Kidney capillary endothelial cell (primary cell): ENCODE measurements at regions not wholly inside any gene's neighbourhood (a gene's known extent, or its start where the extent isn't known, plus 50 kb on each side); places are given as distances from the start of the nearest gene placed in this dataset.
"Not testable (repeated sequence)": the region's sequence is repeated elsewhere in the genome, so short reads cannot be mapped to it uniquely, and the experiment has no call there.

Source experiments
- DNase-seq: peaks from one replicate; pipeline ENCODE4 v3.0.0-alpha.2; 2018; ENCODE audit warnings: low spot score

DNA sequence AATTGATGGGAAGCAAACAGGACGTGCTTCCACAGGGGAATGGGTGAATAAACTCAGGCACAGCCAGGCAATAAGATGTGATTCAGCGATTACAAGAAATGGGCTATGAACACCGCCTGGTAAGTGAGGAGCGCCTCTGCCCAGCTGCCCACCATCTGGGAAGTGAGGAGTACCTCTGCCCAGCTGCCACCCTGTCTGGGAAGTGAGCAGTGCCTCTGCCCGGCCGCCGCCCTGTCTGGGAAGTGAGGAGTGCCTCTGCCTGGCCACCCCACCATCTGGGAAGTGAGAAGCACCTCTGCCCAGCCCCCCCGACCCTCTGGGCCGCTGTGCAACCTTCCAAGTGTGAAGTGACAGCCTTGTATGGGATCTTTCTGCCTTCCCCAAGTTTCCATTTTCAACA lies 73.2 kb upstream of the PRR5 start:
- no peak for DNase-seq

GRCh38 chr22:44628273-44628672 lies 73.7 kb upstream of the PRR5 start:
- no peak for DNase-seq

- no peak for DNase-seq
These were observed 74.4 kb upstream of the PRR5 start for GRCh38 chr22:44627521-44628139.

DNA sequence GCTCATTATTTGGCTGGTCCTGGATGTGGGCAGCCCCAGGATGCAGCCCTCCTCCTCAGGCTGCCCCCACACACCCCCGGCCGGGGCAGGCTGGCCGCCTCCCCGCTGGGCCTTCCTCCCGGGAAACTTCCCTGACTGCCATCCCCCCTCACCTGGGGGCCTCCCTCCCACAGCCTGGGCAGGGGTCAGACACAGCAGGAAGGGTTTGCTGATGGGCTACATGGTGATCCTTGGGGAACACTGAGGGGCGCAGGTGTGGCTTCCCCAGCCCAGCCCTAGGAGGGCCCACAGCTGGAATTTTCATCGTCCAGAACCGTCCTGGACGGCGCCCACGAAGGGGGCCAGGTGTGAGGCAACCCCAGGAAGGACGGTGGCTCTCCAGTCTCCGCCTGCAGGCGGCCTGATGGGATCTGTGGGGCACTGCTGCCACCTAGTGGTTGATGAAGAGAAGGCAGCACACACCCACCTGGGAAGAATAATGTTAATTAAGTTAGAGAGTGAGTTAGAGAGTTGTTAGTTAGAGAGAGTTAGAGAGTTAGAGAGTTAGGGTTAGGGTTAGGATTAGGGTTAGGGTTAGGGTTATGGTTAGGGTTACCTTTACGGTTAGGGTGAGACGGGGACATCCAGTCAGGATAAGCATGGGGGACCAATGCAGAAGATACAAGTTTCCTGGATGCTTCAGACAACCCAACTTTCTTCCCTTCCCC lies 75.9 kb upstream of the PRR5 start:
- peak; percentile 58 for DNase-seq

- DNase-seq = no peak
These were observed 76.6 kb upstream of the PRR5 start for GRCh38 chr22:44625421-44625760.

- DNase-seq = no peak
These were observed 77.1 kb upstream of the PRR5 start for GRCh38 chr22:44624689-44625420.

DNA sequence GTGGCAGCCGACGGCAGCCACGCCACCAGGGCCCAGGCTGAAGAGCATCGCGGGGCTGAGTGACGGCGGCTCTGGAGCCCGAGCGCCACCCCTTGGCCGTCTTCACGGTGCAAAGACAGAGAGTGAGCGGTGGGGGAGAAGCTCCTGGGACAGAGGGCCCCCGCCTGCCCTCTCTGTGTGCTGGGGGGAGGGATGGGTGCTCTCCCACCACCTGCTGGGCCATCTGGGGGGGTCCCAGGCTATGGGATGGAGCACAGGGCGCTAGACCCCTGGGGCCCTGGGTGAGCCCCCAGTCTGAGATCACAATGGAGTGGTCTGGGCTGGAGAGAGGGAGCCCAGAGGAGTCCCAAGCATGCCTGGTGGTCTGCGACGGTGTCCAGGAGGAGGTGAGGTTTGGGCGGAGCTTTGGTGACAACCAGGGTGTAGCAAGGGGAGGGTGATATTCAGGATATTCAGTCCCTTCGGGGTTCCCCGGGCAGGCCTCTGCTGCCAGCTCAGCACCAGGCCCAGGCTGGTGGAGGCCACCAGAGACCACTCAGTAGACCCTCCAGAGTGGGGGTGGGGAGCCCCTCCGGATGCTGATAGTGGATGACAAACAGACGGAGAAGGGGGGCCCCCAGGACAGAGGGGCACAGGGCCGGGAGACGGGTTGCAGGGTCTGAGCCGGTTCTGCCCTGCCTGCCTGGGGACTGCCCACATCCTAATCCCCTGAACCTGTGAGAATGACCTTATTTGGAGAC lies 78.1 kb upstream of the PRR5 start:
- DNase-seq = peak; percentile 53

DNA sequence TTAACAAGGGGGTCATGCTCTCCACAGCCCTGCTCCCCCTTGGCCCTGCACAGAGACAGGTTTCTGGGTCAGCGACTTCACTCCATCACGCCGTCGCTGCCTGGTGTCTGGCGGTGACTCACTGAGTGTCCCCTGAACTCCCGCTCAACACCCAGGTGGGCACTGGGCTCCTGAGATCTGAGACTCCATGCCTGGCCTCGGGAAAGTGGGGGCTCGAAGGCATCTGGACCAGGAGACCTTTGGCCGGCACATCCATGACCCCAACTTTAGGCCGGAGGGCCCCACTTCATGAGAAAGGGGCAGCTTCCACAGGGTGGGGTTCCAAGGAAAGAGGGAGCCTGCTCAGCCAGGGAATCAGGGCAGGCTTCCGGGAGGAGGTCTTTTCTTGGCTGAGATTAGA lies 79.3 kb upstream of the PRR5 start:
- DNase-seq = no peak

GRCh38 chr22:44622147-44622427 lies 79.9 kb upstream of the PRR5 start:
- DNase-seq = no peak

DNA sequence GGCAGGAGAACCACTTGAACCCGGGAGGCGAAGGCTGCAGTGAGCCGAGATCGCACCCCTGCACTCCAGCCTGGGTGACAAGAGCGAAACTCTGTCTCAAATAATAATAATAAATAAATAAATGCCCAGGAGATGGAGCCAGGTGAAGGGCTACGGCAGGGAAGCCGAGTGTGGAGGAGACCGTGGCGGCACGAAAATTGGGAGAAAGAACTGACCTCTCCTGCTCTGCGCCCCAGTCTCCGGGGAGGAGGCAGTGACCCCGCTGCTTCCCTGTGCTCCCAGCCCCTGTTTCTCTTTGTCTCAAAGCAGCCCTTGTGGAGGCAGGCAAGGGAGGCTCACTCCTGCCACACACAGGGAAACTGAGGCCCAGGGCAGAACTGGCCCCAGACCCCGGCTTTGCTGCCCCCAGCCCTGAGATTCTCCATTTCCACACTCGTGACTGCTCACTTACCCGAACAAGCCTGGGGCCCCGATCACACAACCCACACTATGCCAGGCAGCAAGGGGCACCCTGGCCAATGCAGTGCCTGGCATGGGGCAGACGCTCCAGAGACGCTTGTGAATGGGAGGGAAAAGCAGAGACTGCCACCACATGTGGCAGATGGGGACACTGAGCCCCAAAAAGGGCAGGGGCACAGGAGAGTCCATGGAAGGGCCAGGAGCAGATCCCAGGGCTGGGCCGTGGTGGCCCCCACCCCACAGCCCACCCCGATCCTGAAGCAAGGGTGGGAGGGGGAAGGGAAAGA lies 80.4 kb upstream of the PRR5 start:
- DNase-seq = no peak

GRCh38 chr22:44620841-44621257 lies 81.2 kb upstream of the PRR5 start:
- no peak for DNase-seq

DNA sequence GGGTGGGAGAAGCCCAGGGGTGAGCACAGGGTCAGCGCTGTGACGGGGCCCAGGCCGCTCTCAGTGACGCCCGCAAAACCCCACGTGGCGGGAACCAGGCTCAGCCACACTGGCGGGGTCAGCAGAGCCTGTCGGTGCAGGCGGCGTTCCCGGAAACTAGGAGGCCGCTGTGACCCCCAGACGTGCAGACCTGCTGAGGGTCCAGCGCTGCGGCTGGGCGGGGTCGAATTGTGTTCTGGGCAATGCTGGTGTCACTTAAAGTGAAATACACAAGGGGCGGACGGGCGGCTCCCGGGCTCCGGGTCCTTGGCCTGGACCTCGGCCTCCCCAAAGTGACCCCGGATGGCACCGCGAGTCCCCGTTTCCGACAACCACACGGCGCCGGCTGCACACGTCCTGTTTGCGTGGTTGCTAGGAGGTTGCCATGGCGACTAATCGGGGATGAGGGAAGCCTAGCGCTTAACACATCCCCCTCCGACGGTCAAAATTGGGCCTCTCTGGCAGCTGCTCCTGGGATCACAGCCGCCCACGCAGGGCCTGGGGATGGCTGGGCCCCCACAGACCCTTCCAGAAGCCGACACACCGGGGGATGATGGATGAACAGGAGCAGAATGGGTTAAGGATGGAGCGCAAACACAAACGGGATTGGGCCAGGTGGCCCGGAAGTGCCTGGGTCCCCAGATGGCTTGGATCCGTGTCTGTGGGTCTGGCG lies 81.7 kb upstream of the PRR5 start:
- DNase-seq = peak; percentile 89

GRCh38 chr22:44619560-44620128 lies 82.4 kb upstream of the PRR5 start:
- not testable (repeated sequence) for DNase-seq

- DNase-seq = not testable (repeated sequence)
These were observed 83.1 kb upstream of the PRR5 start for GRCh38 chr22:44618910-44619309.

DNA sequence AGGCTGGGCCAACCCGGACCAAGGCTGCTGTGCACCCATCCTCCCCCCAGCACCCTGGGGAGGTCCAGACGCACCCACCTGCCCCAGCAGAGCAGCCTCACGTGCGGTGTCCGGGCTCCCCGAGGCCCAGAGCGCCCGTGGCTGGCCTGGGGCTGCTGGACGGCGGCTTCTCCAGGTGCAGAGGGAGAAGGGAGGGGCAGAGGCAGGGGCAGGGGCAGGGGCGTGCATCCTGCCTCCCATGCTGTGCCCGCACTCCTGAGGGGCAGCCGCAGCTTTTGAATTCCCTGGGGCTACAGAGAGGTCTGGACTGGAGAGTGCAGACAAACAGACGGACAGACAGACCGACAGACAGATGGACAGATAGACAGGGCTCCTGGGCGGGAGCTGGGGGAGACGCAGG lies 83.6 kb upstream of the PRR5 start:
- no peak for DNase-seq

DNA sequence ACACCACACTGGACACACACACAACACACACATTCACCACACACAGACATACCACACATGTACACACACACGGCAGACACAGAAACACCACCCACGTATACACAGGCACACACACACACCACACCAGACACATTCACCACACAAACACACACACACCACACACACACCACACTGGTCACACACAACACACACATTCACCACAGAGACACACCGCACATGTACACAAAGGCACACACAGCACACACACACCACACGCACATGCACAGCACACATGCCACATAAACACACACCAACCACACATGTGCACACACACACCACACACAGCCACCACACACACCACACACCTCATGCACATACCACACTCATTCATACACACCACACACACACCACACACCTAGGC lies 84.2 kb upstream of the PRR5 start:
- no peak for DNase-seq

DNA sequence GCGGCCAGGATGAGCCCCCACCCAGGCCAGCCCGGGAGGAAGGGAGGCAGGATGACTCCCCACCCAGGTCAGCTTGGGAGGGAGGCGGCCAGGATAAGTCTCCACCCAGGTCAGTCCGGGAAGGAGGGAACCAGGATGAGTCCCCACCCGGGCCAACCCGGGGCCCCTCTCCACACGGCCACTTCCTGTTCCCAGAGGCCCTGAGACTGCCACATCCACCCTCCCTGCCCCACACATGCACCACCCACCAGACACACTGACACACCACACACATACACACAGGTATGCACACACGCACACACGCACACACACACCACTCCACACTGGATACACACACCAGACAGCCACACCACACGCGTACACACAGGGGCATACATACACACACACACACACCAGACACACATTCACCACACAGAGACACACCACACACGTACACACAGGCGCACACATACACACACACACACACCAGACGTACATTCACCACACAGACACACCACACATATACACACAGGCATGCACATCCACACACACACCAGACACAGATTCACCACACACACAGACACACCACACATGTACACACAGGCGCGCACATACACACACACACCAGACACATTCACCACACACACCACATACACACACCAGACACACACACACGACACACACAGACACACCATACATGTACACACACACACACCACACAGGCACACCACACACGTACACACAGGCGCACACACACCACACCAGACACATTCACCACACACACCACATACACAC lies 84.9 kb upstream of the PRR5 start:
- DNase-seq = no peak

DNA sequence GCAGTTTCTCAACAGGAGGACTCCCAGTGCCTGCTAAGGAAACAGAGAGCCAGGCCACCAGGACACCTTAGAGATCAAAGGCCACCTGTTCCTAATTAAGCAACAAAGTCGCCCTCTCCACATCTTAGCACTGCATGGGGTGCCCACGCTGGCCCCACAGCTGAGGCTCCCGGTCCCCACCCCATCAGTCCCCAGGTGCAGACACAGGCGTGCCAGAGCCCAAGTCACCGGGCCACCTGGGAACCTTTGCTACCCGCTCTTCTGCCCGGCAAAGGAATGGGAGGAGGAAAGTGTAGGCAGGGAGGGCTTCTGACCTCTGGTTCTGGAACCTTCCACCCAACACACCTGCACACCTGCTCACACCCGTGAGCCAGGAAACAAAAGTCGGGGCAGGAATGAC lies 85.5 kb upstream of the PRR5 start:
- DNase-seq = no peak

DNA sequence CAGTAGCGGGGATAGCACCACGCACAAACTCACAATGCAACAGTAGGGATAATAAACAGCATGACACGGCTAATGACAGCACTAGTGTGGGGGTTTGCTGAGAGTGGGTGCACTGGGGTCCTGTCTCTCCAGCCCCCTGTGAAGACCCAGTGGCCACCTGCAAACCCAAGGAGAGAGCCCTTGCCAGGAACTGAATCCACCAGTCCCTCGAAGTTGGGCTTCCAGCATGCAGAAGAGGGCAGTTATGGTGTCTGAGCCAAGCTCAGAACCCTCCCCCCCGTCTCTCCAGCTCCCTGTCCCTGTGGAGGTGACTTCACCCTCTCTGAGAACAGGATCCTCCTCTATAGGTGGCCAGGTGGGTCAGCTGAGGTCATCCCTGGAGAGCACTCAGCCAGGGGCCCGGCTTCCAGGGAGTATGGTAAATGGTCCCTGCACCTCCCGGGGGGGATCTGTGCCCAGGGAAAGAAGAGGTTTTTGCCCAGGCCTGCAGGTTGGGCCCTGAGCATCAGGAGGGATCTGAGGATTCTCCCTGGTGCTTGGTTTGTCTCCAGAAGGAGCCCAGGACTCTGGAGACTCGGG lies 86.3 kb upstream of the PRR5 start:
- DNase-seq = no peak

GRCh38 chr22:44615146-44615545 lies 86.9 kb upstream of the PRR5 start:
- no peak for DNase-seq
